Mesendoderm (in vitro differentiated cells): ENCODE measurements at regions not wholly inside any gene's neighbourhood (a gene's known extent, or its start where the extent isn't known, plus 50 kb on each side); places are given as distances from the start of the nearest gene placed in this dataset.

Source experiments
- DNase-seq: peaks from one replicate; pipeline ENCODE4 v3.0.0; 2013
- H2AK5ac ChIP-seq: 2 replicates; pipeline ENCODE4 v1.6.1; 2013; ENCODE audit warnings: low read length, inconsistent platforms
- H2BK120ac ChIP-seq: 2 replicates; pipeline ENCODE4 v1.6.1; 2013; ENCODE audit warnings: low read depth, mild to moderate bottlenecking, low read length, moderate library complexity, mixed read lengths
- H2BK15ac ChIP-seq: replicated peaks from 2 replicates; pipeline ENCODE4 v1.6.1; 2013; ENCODE audit warnings: low read depth, mild to moderate bottlenecking, moderate library complexity
- H2BK5ac ChIP-seq: 2 replicates; pipeline ENCODE4 v1.6.1; 2013; ENCODE audit warnings: low read length, inconsistent platforms
- H3K18ac ChIP-seq: 2 replicates; pipeline ENCODE4 v1.6.1; 2013; ENCODE audit warnings: mild to moderate bottlenecking, low read length, mixed read lengths
- H3K23ac ChIP-seq: one replicate; pipeline ENCODE4 v1.6.1; 2013; ENCODE audit warnings: low read length
- H3K27ac ChIP-seq: 2 replicates; pipeline ENCODE4 v1.5.1; 2013; ENCODE audit warnings: low read depth, mild to moderate bottlenecking, inconsistent platforms, low read length, moderate library complexity
- H3K27me3 ChIP-seq: 2 replicates; pipeline ENCODE4 v1.6.1; 2013; ENCODE audit warnings: low read length, control low read depth, mild to moderate bottlenecking, inconsistent platforms; ENCODE audit not compliant: insufficient read depth, poor library complexity
- H3K36me3 ChIP-seq: 2 replicates; pipeline ENCODE4 v1.6.1; 2013; ENCODE audit warnings: low read length, inconsistent platforms; ENCODE audit not compliant: control insufficient read depth, insufficient read depth
- H3K4ac ChIP-seq: one replicate; pipeline ENCODE4 v1.6.1; 2013; ENCODE audit warnings: low read depth, mild to moderate bottlenecking, low read length, moderate library complexity
- H3K4me1 ChIP-seq: 2 replicates; pipeline ENCODE4 v1.6.1; 2013; ENCODE audit warnings: low read depth, low read length, inconsistent platforms; ENCODE audit not compliant: control insufficient read depth
- H3K4me2 ChIP-seq: 2 replicates; pipeline ENCODE4 v1.6.1; 2013; ENCODE audit warnings: low read length
- H3K4me3 ChIP-seq: 2 replicates; pipeline ENCODE4 v1.5.1; 2013; ENCODE audit warnings: mild to moderate bottlenecking, low read length
- H3K56ac ChIP-seq: one replicate; pipeline ENCODE4 v1.6.1; 2013; ENCODE audit warnings: low read length
- H3K79me1 ChIP-seq: 2 replicates; pipeline ENCODE4 v1.6.1; 2013; ENCODE audit warnings: low read length, inconsistent platforms
- H3K79me2 ChIP-seq: 2 replicates; pipeline ENCODE4 v1.6.1; 2013; ENCODE audit warnings: mild to moderate bottlenecking, low read length; ENCODE audit not compliant: control insufficient read depth, insufficient read depth
- H3K9ac ChIP-seq: 2 replicates; pipeline ENCODE4 v1.6.1; 2013; ENCODE audit warnings: low read length, inconsistent platforms
- H4K5ac ChIP-seq: one replicate; pipeline ENCODE4 v1.6.1; 2013; ENCODE audit warnings: low read length
- H4K8ac ChIP-seq: one replicate; pipeline ENCODE4 v1.6.1; 2013; ENCODE audit warnings: low read depth, mild to moderate bottlenecking, control low read depth, low read length, moderate library complexity
- WGBS: extraction: QIAGEN DNeasy Blood & Tissue Kit; methylation state at CpG from one replicate; pipeline ENCODE4 v1.1.7; 2013; ENCODE audit warnings: low lambda C conversion rate, missing lambda C conversion rate; ENCODE audit not compliant: insufficient coverage; ENCODE audit errors: extremely low coverage; 5-methylcytosine and 5-hydroxymethylcytosine counted together

GRCh38 chr11:43575913-43576310, 104.6 kb upstream of the HSD17B12 start:
- Histone ChIP-seq H3K56ac (no peak overlapping the region), H4K8ac (no peak overlapping the region), H2BK15ac (no peak overlapping the region), H3K27me3 (peaks cover 62% of the 10 kb centered on the region), H3K27ac (no peak overlapping the region), H3K4ac (no peak overlapping the region), H3K9ac (no peak overlapping the region), H3K23ac (no peak overlapping the region), H3K36me3 (no peaks in the 10 kb centered on the region), H4K5ac (no peak overlapping the region), H3K79me2 (no peaks in the 10 kb centered on the region), H3K18ac (no peak overlapping the region), H2BK120ac (no peak overlapping the region), H2BK5ac (no peak overlapping the region), H3K4me1 (no peaks in the 10 kb centered on the region), H3K4me2 (no peak overlapping the region), H3K4me3 (no peak overlapping the region), H3K79me1 (no peaks in the 10 kb centered on the region), H2AK5ac (no peak overlapping the region)
- no CpG with 5 or more reads among the region's 11 CpGs for WGBS
- DNase-seq: no peak

DNA sequence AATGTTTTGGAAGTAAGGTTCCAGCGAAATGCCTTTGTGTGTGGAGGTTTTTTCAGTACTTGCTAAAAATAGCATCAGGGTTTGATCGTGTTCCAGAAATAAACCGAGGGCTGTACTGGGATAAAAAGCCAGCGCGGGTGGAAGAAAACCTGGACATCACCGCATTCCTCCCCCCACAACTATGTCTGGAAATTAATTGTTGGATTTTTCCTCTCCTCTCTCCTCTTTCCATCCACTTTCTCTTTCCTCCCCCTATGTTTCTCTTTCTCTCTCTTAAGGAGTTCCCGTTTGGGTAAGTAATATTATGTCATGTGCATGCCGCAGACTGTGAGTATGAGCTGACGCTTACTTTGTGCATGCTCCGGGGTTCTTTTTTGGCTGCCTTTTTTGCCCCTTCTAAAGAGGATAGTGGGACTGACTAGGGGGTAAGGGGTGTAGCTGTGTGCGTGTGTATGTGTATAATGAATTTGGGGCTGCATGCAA, 104.2 kb upstream of the HSD17B12 start:
- Histone ChIP-seq H2BK15ac (no peak overlapping the region), H2BK120ac (no peak overlapping the region), H4K8ac (no peak overlapping the region), H3K9ac (no peak overlapping the region), H3K18ac (no peak overlapping the region), H3K79me2 (no peaks in the 10 kb centered on the region), H3K4ac (no peak overlapping the region), H3K4me3 (no peak overlapping the region), H3K4me2 (no peak overlapping the region), H3K23ac (no peak overlapping the region), H3K79me1 (no peaks in the 10 kb centered on the region), H2BK5ac (no peak overlapping the region), H3K27ac (no peak overlapping the region), H3K4me1 (no peaks in the 10 kb centered on the region), H4K5ac (no peak overlapping the region), H3K36me3 (no peaks in the 10 kb centered on the region), H3K56ac (no peak overlapping the region), H2AK5ac (no peak overlapping the region), H3K27me3 (peaks cover 65% of the 10 kb centered on the region)
- no CpG with 5 or more reads among the region's 11 CpGs for WGBS
- DNase-seq: no peak

DNA sequence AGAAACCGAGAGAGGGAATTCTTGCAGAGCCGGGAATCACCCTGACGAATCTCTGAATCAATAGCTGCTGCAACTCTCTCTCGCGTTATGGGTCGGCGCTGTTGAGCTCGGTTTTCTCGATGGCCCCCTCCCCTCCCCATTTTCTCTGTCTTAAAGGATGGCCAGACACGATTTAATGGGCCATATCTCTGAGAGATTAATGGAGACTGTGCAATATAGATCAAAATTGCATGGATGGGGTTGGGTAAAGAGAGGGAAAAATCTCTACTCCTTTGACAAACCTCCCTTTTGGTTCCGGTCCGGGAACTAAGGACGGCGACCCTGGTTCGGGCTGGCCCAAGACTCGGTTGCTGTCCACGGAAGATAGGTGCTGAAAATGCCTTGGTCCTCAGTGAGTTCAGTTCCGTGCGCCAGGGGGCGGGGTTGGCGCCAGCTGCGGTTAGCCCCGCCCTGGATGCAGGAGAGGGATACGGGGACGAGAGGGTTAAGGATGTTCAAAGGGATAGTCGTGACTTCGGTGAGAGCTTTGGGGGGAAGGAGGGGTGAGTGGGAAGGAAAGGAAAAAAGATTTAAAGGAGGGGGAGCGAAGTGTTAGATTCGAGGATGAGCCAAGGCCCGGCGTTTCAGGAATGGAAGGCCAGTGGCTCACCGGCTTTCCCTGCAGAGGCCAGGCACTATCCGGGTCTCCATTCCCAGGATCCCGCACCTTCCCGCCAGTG, 103.6 kb upstream of the HSD17B12 start:
- Histone ChIP-seq H3K4me1 (no peaks in the 10 kb centered on the region), H3K27me3 (peaks cover 67% of the 10 kb centered on the region), H3K4me3 (no peak overlapping the region), H3K56ac (no peak overlapping the region), H3K23ac (no peak overlapping the region), H3K79me2 (no peaks in the 10 kb centered on the region), H3K9ac (no peak overlapping the region), H3K18ac (no peak overlapping the region), H4K8ac (no peak overlapping the region), H2BK120ac (no peak overlapping the region), H4K5ac (no peak overlapping the region), H3K4ac (no peak overlapping the region), H2BK5ac (no peak overlapping the region), H3K36me3 (no peaks in the 10 kb centered on the region), H2BK15ac (no peak overlapping the region), H2AK5ac (no peak overlapping the region), H3K79me1 (no peaks in the 10 kb centered on the region), H3K27ac (no peak overlapping the region), H3K4me2 (no peak overlapping the region)
- WGBS: no CpG with 5 or more reads among the region's 35 CpGs
- peak; percentile 88 for DNase-seq

GRCh38 chr11:43577566-43578264, 102.8 kb upstream of the HSD17B12 start:
- no CpG with 5 or more reads among the region's 17 CpGs for WGBS
- peaks cover 73% of the 10 kb centered on the region for H3K27me3 ChIP-seq
- H3K36me3 ChIP-seq: no peaks in the 10 kb centered on the region
- no peak overlapping the region for H3K9ac ChIP-seq
- no peak overlapping the region for H2BK5ac ChIP-seq
- no peak overlapping the region for H2BK120ac ChIP-seq
- H3K4me1 ChIP-seq: no peaks in the 10 kb centered on the region
- no peak overlapping the region for H3K27ac ChIP-seq
- H3K18ac ChIP-seq: no peak overlapping the region
- no peak overlapping the region for H4K8ac ChIP-seq
- H3K79me2 ChIP-seq: no peaks in the 10 kb centered on the region
- no peak overlapping the region for H2BK15ac ChIP-seq
- no peak overlapping the region for H3K4ac ChIP-seq
- H2AK5ac ChIP-seq: no peak overlapping the region
- no peaks in the 10 kb centered on the region for H3K79me1 ChIP-seq
- H3K56ac ChIP-seq: no peak overlapping the region
- no peak overlapping the region for H3K23ac ChIP-seq
- no peak overlapping the region for H3K4me2 ChIP-seq
- no peak overlapping the region for H3K4me3 ChIP-seq
- no peak for DNase-seq
- H4K5ac ChIP-seq: no peak overlapping the region

- H3K9ac ChIP-seq: no peak overlapping the region
- no peaks in the 10 kb centered on the region for H3K36me3 ChIP-seq
- no peak overlapping the region for H3K4ac ChIP-seq
- no peak overlapping the region for H4K5ac ChIP-seq
- DNase-seq: no peak
- H3K27ac ChIP-seq: no peak overlapping the region
- no peak overlapping the region for H2AK5ac ChIP-seq
- H3K79me2 ChIP-seq: no peaks in the 10 kb centered on the region
- no peak overlapping the region for H4K8ac ChIP-seq
- H2BK120ac ChIP-seq: no peak overlapping the region
- H3K23ac ChIP-seq: no peak overlapping the region
- H3K4me1 ChIP-seq: no peaks in the 10 kb centered on the region
- H3K4me3 ChIP-seq: no peak overlapping the region
- no peak overlapping the region for H2BK5ac ChIP-seq
- WGBS: no CpG with 5 or more reads among the region's 35 CpGs
- peak overlapping the region; percentile 20 for H3K4me2 ChIP-seq
- H3K56ac ChIP-seq: no peak overlapping the region
- no peak overlapping the region for H3K18ac ChIP-seq
- H3K79me1 ChIP-seq: no peaks in the 10 kb centered on the region
- H3K27me3 ChIP-seq: peaks cover 75% of the 10 kb centered on the region
- H2BK15ac ChIP-seq: no peak overlapping the region
Measured at GRCh38 chr11:43578346-43579170, 102.0 kb upstream of the HSD17B12 start.
